NCI-H1930 (cell line): ENCODE measurements at regions not wholly inside any gene's neighbourhood (a gene's known extent, or its start where the extent isn't known, plus 50 kb on each side); places are given as distances from the start of the nearest gene placed in this dataset.

Experiments used
- DNase-seq, 2 experiments: peaks; one replicate each; lab custom pipeline; 2025; lab: John Stamatoyannopoulos, UW

DNA sequence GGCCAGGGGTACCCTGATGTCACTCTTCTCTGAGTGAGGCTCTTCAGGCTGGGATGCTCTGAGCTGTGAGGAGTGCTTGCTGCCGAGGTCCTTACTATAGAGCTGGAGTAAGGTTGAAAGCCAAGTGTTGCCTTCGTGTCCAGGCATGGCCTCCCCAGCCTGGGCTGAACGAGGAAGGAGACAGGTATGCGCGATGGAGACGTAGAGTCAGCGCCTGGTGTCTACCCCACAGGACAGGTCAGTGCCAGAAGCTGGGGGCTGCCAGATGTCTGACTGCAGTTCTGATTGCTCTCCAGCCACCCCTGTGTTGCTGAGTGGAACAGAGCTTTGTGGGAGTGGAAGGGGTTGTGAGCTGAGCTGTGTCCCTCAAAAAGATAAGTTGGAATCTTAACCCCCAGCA, 135.8 kb upstream of the AJAP1 start:
- no peak for DNase-seq

DNA sequence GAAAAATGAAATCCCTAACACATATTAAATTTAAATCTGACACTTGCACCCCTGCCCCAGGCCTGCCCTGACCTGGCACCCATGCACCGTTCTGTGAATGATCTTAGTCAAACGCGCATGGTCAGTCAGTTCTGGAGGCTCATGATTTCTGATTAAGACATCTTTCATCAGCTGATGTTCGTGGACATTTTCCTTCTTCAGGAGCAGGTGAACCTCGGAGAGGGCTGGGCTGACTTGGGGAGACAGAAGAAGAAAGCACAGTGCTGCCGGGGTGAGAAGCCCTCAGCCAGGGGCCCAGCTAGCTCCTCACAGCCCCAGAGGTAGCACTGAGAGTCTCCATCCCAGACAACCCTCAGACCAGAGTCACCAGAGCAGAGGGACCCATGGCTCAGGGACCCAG, 134.5 kb upstream of the AJAP1 start:
- no peak for DNase-seq

DNA sequence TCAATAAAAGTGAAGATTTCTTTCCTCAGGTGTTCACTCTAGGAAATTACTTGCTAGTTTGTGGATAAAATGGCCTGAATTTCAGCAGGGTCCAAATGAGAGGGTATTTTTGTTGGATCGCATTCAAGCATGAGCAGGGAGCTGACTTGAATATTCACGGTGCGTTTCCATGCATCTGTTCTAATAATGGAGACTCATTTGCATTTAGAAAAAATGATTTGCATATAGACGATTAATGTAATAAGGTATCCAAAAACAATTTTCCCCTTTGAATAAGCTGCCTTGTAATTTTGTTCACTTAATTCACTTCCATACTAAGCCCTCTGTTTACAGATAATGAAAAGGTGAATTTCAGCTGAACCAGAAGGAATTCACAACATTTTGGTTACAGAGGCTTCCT, 130.9 kb upstream of the AJAP1 start:
- DNase-seq = no peak

DNA sequence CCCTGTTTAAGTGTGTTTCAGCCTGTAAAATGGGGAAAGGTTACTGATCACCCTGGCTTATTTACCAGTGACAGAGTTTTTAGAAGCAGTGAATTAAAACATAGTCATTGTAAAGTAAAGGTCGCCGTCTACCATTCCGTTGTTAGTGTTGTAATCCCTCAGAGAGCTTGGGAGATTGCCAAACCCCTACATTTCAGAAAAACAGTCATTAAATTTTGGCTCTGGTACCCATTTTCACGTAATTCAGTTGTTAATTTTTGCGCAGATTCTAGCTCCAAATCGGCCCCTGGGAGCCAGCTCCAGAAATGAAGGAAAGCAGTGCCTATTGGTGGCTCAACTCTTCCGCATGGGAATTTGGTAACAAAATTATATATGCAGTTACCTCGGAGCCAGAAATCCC, 127.7 kb upstream of the AJAP1 start:
- DNase-seq = no peak

DNA sequence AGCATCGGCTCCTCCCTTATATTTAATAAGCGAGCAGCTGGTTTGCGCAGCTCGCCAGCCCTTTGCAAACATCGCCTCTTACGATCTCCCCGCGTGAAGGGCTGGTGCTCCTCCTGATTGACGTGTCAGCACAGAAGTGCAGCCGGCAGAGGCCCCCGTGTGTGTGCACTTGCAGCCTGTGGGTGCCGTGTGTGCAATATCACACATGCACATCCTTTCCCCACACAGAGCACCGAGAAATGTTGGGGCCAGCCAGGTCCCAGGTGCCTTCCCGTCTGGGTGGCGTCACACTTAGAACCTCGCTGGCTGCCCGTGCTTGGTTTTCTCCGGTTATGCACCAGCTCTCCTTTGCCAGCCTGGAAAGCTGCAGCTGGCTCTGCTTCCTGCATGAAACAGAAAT, 126.6 kb upstream of the AJAP1 start:
- DNase-seq = no peak

DNA sequence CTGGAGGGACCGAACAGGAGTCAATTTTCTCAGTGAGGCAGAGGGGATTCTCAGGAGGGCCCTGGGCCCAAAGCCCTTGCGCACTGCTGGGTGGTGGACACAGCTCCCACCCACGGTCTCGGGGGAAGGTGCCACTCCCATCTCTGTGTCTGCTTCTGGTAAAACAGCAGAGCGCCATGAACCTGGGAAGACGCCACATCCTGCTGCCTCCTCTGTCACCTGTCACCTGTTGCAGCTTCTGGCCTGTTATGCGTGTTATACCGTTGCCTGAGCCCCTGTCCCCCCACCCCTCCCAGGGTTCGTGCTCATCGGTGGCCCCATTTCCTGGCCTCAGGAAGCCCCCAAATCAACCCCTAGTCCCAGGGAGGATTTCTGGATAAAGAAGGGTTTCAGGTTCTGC, 125.8 kb upstream of the AJAP1 start:
- no peak for DNase-seq

DNA sequence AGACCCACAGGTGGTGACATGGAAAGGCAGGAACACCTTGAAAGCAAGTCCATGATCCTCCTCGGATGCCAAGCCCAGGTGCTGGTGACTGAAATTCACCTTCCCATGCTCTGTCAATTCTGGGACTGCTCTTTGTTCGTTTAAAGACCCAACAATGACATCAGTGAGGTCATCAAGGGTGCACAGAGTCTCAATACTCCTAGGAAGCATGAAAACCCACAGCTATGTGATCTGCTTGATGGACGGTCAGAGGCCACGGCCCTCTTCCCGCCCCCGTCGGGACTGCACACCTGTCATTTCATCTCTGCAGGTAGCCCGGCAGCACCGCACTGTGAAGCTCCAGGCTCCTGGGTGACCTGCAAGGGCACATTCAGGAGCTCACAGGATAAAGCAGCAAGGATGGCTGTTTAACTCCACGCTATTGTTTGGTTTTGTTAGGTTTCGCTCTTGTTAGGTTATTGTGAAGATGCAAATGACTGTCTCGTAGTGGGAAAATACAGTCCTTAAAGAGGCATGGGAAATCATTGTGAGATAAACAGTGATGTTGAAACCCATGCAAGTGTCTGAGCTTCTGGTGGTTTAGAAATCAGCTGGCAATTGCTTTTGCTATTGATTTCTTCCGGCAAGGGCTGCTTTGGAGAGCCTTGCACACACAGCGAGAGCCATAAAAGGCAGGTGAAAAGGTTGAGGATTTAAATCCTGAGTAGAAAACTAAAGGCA, 124.8 kb upstream of the AJAP1 start:
- no peak for DNase-seq

DNA sequence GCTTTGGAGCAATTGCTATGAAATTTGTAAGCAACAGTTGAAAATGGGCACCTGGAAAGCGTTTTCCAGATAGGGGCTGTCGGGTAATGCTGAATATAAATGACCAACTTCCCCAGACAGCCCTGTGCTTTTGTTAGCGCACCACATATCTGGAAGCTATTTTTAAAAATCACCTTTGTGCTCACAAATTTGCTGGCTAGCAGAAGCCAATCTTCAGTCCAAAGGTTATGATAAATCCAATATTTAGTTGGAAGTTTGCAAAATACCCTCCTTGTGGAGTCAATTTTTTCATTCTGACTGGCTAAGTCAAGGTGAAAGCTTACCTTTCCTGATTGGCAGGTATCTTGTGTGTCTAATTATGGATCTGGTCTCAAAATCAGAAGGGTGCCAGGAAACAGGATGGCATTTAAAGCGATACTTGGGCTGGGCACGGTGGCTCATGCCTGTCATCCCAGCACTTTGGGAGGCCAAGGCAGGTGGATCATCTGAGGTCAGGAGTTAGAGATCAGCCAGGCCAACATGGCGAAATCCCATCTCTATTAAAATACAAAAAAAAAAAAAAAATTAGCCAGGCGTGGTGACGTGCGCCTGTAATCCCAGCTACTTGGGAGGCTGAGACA, 124.1 kb upstream of the AJAP1 start:
- DNase-seq = no peak

DNA sequence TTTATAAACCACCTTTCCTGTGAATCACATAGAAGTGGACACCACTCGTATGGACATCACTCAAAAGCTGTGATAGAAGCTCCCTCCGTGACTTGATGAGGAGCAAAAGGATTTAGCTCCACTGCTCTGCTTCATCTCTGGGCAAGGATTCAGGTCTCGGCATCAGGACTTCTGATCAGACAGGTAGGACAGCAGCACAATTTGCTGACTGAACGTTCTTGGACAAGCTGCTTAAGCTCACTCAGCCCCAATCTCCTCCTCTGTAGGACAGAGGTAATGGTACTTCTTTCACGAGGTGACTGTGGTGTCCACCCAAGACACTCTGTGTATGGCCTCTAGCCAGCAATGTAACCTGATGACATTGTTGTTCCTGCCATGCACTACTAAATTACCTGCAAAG, 122.6 kb upstream of the AJAP1 start:
- DNase-seq = no peak

DNA sequence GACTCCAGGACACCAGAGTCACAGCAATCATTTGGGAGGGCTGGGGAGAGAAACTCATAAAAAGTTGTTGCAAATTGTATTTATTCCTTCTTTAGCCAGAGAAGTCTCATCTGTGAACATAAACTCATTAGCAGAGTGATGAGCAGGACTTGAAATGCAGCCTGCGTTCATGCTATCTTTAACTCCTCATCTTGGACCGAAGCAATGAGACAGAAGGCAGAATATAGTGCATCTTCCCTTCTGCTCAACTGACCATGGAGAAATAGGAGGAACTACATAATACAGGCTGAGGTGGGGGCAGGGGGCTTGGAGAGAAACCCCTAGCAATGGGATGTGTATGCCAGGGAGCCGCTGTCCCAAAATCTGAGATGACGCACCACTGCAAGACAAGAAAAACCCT, 121.8 kb upstream of the AJAP1 start:
- no peak for DNase-seq

DNA sequence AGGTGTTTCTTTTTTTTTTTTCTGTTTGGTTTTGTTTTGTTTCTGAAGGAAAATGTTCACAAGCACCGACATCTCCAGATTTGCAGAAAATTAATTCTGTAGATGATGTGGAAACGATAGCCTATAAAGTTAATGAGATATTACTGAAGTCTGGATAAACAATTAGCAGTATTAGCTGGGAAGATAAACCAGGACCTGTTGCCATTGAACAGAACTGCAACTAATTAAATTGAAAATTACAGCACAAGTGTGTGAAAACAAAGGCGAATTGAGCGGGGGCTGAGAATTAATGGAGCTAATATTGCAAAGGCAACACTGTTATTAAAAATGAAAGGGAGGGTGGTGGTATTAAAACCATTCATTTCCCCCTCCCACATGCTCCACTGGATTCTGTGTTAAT, 107.5 kb upstream of the AJAP1 start:
- no peak for DNase-seq

DNA sequence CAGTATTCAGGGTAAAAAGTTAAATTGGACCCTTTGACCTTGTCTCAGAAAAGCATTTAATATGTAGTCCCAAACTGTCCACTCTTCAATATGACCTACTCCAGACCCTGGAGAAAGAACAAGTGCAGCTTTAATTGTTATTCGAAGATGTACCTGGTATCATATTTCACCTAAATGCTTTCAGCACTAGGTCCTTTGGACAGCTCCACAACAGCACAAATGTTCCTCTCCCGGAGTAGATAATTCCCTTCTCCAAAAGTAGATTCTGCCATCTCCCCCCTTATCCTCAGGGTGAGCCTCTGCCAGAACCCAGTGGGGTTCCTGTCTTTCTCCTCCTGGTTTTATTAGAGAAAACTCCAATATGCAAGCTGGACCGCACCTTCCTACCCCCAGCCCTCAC, 104.5 kb upstream of the AJAP1 start:
- no peak for DNase-seq

DNA sequence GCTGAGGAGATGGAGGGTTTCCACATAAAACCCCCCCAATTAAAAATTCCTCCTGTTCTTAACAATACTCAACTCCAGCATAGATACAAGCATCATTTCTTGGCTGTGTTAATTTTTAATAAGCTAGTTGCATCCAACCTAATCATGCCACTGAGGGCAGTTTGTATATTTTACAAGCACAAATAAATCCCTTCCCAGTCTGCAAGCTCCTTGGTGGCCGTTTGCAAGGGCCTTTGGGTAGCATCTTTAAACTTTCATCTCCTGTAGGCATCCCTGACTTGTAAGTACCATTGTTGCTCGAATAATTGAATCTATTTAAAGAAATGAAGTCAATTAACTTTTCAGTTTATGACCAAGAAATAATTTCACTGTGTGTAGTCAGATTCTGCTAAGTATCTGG, 103.5 kb upstream of the AJAP1 start:
- DNase-seq = no peak

DNA sequence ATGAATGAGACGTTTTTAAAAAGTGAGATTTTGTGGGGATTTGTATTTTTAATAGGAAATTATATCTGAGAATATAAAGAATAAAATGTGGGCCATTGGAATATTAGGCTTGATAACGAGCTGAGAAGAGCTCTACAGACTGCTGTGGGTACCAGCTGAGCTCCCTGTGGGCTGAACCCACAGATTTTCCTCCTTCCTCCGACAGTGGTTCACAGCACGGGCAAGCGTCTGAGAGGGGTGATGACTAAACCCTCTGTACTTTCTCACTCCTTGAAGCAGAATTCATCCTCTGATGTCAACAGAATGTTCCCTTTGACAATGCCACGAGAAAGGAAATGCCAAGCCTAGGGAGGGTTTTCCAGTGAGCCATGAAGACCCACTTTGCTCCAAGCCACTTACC, 102.7 kb upstream of the AJAP1 start:
- no peak for DNase-seq

DNA sequence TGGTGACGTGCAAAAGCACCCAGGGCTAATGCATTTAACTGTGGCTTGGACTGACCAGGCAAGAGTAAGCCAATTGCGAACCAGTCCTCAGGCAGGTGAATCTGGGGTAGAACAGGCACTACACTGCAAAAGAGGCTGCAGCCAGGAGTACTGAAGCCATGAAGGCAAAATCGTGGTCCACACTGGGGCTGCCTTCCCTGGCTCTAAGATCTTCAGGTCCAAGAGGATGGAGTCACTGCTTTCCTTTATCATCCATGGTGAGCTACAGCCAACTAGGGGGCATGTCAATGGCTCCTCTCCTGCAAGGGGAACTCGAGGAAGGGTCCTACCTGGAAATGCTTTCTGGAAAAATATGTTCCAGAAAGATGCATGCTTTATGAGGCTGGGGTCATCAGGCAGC, 100.6 kb upstream of the AJAP1 start:
- no peak for DNase-seq

DNA sequence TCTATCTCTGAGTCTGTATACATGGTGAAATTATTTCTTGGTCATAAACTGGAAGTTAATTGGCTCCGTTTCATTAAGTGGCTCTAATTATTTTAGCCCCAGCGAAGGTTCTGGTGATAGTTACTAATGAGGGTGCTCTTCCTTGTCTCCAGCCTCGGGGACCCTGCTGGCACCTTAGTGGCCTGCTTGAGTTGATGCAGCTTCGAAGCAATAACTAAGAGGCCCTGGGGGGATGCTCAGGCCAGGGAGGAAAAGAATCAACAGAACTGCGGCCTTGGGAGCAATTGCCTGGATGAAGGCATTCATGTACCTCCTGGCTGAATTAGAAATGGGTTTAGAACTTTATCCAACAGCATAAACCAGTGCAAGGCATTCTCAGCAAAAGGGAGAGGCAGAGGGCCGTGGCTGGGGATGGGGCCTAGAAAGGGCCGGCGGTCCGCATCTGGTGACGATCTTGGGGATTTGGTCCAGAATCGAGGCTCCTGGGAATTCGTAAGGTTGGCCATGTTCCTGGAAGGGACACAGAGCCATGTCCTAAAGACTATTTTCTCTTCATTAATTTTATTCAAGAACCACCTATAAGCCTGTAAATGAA, 100.0 kb upstream of the AJAP1 start:
- DNase-seq = no peak

DNA sequence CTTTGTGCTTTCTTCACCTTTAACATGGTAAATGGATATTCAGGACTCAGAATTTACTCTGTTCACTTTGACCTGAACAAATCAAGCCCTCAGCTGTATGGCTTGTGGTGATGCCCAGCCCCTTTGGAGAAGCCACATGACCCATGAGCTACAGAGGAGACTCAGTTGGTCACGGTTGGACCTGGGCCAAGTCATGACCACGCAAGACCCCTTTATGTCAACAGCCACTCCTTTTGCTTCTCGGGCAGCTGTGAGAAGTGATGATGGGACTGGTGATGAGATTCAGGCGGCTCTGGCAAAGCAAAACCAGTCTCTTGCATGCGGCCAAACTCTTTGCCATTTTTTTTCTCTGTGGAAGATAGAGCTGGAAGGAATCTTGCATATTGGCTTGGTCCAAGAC, 96.5 kb upstream of the AJAP1 start:
- DNase-seq = no peak

DNA sequence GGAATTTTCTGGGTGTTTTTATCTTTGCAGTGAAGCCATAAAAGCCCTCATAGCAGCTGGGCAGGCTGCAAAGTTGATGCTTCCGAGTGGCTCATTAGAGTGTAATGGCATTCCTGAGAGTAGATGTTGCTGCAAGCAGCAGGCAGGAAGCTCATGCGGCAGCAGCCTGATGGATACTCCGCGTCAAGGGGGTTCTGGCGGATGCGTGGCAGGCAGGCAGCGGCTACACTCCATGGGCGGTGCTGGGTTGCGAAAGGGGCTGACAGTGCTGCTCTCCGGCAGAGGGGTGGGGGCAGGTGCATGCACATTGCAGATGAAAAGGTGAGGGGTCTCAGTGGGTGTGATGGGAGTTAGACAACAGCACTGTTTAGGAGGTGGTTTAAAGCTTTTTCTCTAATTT, 93.2 kb upstream of the AJAP1 start:
- no peak for DNase-seq

DNA sequence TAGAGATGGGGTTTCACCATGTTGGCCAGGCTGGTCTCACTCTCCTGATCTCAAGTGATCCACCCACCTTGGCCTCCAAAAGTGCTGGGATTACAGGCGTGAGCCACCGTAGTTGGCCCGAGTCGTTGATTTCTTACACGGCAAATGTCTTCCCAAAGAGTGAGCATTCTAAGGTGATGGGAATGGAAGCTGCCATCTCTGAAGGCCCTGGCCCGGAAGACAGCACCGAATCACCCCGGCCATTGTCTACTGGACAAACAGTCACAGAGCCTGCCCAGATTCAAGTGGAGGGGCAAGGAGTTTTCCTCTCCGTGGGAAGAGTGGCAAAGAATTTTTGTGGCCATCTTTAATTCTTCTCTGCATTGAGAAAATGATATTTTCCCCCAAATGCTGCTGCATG, 92.1 kb upstream of the AJAP1 start:
- no peak for DNase-seq

DNA sequence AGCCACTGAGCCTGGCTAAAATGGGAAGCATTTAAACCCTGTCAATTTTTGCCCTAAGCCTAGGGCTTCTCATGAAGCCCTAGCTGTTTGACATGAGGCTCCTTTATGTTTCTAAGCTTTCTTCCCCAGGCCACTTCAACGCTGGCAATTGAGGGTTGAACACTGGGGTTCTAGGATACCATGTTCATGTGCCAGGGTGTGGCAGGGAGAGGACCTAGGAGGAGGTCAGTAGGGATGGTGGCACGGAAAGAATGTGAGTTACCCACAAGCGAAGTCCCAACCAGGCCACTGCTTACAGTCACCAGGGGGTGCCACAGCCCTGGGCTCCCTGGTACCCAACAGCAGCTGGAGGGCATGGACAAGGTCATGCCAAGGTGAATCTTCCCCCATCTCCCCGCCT, 90.8 kb upstream of the AJAP1 start:
- DNase-seq = no peak

DNA sequence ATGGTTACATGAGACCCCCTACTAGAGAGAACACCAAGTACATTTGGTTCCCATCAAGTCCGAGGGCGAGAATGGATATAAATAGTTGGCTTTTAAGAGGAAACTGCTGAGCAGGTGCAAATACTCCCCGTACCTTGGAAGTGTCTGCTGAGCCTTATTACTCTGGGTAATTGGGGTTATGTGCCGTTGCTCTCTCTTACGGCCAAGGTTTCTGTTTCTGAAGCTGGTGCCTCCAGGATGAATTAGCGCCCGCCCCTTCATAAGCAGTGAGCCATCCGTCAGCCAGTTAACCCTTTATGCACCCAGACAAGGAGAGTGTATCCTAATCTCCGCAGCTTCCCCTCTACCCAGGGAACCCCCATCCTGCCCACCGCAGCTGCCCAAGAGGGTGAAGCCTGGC, 90.4 kb upstream of the AJAP1 start:
- DNase-seq = no peak

DNA sequence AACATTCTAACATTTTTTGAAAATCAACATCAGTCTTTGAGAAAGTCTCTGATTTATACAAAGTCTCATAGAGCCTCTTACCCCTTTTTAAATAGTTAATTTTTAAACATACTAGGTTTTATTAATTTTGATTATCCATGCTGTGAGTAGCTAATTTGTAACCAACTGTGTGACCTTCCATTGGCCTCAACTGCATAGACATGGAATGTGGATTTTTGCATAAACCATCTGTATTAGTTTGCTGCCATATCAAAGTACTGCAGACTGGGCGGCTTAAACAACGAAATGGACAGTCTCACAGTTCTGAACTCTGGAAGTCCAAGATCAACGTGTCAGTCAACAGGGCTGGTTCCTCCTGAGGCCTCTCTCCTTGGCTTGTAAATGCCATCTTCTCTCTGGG, 89.2 kb upstream of the AJAP1 start:
- no peak for DNase-seq

DNA sequence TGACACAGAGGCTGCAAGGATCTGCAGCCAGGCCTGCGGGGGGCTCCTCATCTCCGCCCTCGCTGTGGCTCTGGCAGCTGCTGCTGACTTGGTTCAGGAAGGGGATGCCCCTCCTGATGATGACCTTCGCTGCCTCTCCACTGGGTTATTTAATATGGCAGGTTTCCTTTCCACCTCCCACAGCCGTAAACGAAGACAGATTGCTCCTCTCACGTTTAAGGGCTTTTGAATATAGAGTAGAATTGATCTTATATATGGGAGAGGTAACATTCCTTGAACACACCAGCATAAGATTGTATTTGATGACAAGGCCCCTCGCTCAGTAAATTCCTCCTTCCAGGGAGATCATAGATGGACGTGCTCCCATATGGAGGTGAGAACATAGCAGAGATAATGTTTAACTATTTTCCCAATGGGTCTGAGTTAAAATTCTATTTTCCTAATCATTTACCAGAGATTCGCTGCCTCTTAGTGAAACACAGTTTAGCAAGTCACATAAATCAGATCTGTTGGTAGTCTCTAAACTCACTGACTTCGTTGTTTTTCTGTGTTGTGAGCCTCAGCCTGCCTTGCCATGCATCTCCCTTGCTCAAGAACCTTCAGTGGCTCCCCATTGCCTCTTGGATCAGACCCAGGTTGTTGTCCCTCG, 88.5 kb upstream of the AJAP1 start:
- no peak for DNase-seq
